COR-L47 (cell line): ENCODE measurements at regions not wholly inside any gene's neighbourhood (a gene's known extent, or its start where the extent isn't known, plus 50 kb on each side); places are given as distances from the start of the nearest gene placed in this dataset.
A peak's percentile ranks its signal among the peaks of the same experiment; 100 is the strongest.

Experiments
- DNase-seq: peaks from one replicate; lab custom pipeline; 2025; lab: John Stamatoyannopoulos, UW

GRCh38 chr17:77307479-77308198 is 166.9 kb downstream of the SEC14L1 start:
- no peak for DNase-seq

GRCh38 chr17:77308861-77309726 is 168.3 kb downstream of the SEC14L1 start:
- DNase-seq = no peak

- DNase-seq = no peak
Observed at GRCh38 chr17:77310336-77310735, 169.6 kb downstream of the SEC14L1 start.

- DNase-seq = peak; percentile 53
Observed at GRCh38 chr17:77311371-77311981, 170.7 kb downstream of the SEC14L1 start.

GRCh38 chr17:77312061-77312701 is 171.4 kb downstream of the SEC14L1 start:
- DNase-seq = no peak

GRCh38 chr17:77312786-77313599 is 172.2 kb downstream of the SEC14L1 start:
- no peak for DNase-seq

- no peak for DNase-seq
Observed at GRCh38 chr17:77313831-77314230, 173.1 kb downstream of the SEC14L1 start.

GRCh38 chr17:77314601-77315000 is 173.8 kb downstream of the SEC14L1 start:
- no peak for DNase-seq

GRCh38 chr17:77315010-77315409 is 174.2 kb downstream of the SEC14L1 start:
- no peak for DNase-seq

- no peak for DNase-seq
Observed at GRCh38 chr17:77315551-77316190, 174.9 kb downstream of the SEC14L1 start.

- DNase-seq = no peak
Observed at GRCh38 chr17:77316191-77316641, 175.4 kb downstream of the SEC14L1 start.

GRCh38 chr17:77316651-77317050 is 175.9 kb downstream of the SEC14L1 start:
- no peak for DNase-seq

GRCh38 chr17:77317091-77317750 is 176.5 kb downstream of the SEC14L1 start:
- no peak for DNase-seq

- DNase-seq = no peak
Observed at GRCh38 chr17:77318021-77318420, 177.3 kb downstream of the SEC14L1 start.

GRCh38 chr17:77318491-77319210 is 177.9 kb downstream of the SEC14L1 start:
- no peak for DNase-seq

GRCh38 chr17:77319211-77320043 is 178.7 kb downstream of the SEC14L1 start:
- no peak for DNase-seq

GRCh38 chr17:77320044-77320440 is 179.3 kb downstream of the SEC14L1 start:
- DNase-seq = no peak

- no peak for DNase-seq
Observed at GRCh38 chr17:77320485-77321256, 179.9 kb downstream of the SEC14L1 start.
